Panc1 (cell line): ENCODE measurements at regions not wholly inside any gene's neighbourhood (a gene's known extent, or its start where the extent isn't known, plus 50 kb on each side); places are given as distances from the start of the nearest gene placed in this dataset.

Experiments
- ATAC-seq: fragments of 200-7000 bp; cut with Tn5 transposase; 2 replicates; pipeline ENCODE4 v1.9.1; 2020; ENCODE audit warnings: mild to moderate bottlenecking, moderate library complexity
- BruUV-seq: library from RNA; stranded (reverse); fragments of 400-500 nt; replicated peaks from 2 replicates; lab custom pipeline; 2021; lab: Mats Ljungman, UMichigan
- CTCF ChIA-PET: fragments of 300-600 bp; sonication (Branson Sonifier 250); formaldehyde crosslinking; loops from one replicate; lab custom pipeline; 2022; ENCODE audit warnings: antibody characterized with exemption; lab: Charles Lee
- POLR2A ChIA-PET: fragments of 300-600 bp; sonication (Branson Sonifier 250); formaldehyde crosslinking; loops from one replicate; lab custom pipeline; 2022; ENCODE audit warnings: antibody characterized with exemption; lab: Charles Lee
- DNase-seq: peaks from one replicate; pipeline ENCODE4 v3.0.0-alpha.2; 2010; ENCODE audit warnings: low read depth, low spot score
- H3K27ac ChIP-seq: 2 replicates; pipeline ENCODE4 v1.5.1; 2011; ENCODE audit warnings: mild to moderate bottlenecking, low read length, inconsistent platforms
- H3K27me3 ChIP-seq: fragments of 200-500 bp; sonication (Bioruptor generic); 2 replicates; pipeline ENCODE4 v1.6.0; 2014; ENCODE audit warnings: low read length, inconsistent platforms; ENCODE audit not compliant: control insufficient read depth, insufficient read depth
- H3K36me3 ChIP-seq: fragments of 200-500 bp; sonication (Bioruptor generic); 2 replicates; pipeline ENCODE4 v1.5.1; 2014; ENCODE audit warnings: inconsistent platforms, mild to moderate bottlenecking, low read length, moderate library complexity; ENCODE audit not compliant: control insufficient read depth, insufficient read depth
- H3K4me1 ChIP-seq: 2 replicates; pipeline ENCODE4 v1.5.1; 2011; ENCODE audit warnings: inconsistent platforms, mild to moderate bottlenecking, low read length, moderate library complexity; ENCODE audit not compliant: control insufficient read depth, insufficient read depth
- H3K4me3 ChIP-seq, 2 experiments: 2 replicates each; pipeline ENCODE4 v1.5.1; 2011 to 2012; ENCODE audit warnings: low read depth in 2 of 2, low read length in 2 of 2, mild to moderate bottlenecking in 2 of 2, inconsistent platforms in 1 of 2, moderate library complexity in 1 of 2
- H3K9me3 ChIP-seq: fragments of 200-500 bp; sonication (Bioruptor generic); 2 replicates; pipeline ENCODE4 v1.5.1; 2014; ENCODE audit warnings: low read depth, mild to moderate bottlenecking, inconsistent platforms, low read length, moderate library complexity; ENCODE audit not compliant: control insufficient read depth, insufficient read depth
- CTCF ChIP-seq: fragments of 450-650 bp; IDR thresholded peaks from 2 replicates; pipeline ENCODE4 v1.5.1; 2017; ENCODE audit warnings: mild to moderate bottlenecking
- POLR2AphosphoS5 ChIP-seq: IDR thresholded peaks from 2 replicates; pipeline ENCODE4 v1.6.1; 2012; ENCODE audit warnings: mild to moderate bottlenecking, low read depth, low read length, moderate library complexity
- REST ChIP-seq, 2 experiments: IDR thresholded peaks; 2 replicates each; pipeline ENCODE4 v1.6.1; 2011 to 2012; ENCODE audit warnings: low read depth in 2 of 2, control low read depth in 1 of 2, low read length in 1 of 2, mild to moderate bottlenecking in 1 of 2, moderate library complexity in 1 of 2; ENCODE audit not compliant: insufficient read depth in 1 of 2
- SIN3A ChIP-seq: IDR thresholded peaks from 2 replicates; pipeline ENCODE4 v1.6.1; 2012; ENCODE audit warnings: low read depth, mild to moderate bottlenecking, low read length, moderate library complexity, borderline replicate concordance; ENCODE audit not compliant: insufficient read depth
- TCF7L2 ChIP-seq: IDR thresholded peaks from 2 replicates; pipeline ENCODE4 v1.6.1; 2011; ENCODE audit warnings: mild to moderate bottlenecking, low read depth, low read length, inconsistent platforms
- in situ Hi-C: cut with HindIII; loops from 2 replicates; pipeline ENCODE4 v1.10.0; 2016; ENCODE audit warnings: low sequenced_read_pairs, low pct_unique_long_range_greater_than_20kb
- intact Hi-C: fragments of 100-400 bp; cut with micrococcal nuclease; formaldehyde crosslinking; loops from one replicate; pipeline ENCODE4 v1.10.0; 2022; ENCODE audit not compliant: unreplicated experiment

- ChIA-PET CTCF (no interaction called here), POLR2A (no interaction called here)
- intact Hi-C loops (no loop called here), in situ Hi-C loops (no loop called here)
- no peak for ATAC-seq
- Histone ChIP-seq H3K4me1 (no peaks in the 10 kb centered on the region), H3K36me3 (no peaks in the 10 kb centered on the region), H3K4me3 (no peak overlapping the region), H3K9me3 (peaks cover 4% of the 10 kb centered on the region; the same call in 1 of the 2 replicates), H3K27ac (no peak overlapping the region), H3K27me3 (no peaks in the 10 kb centered on the region)
- no TSS peak for BruUV-seq
- DNase-seq = no peak
- TF ChIP-seq REST (IDR thresholded peaks at IDR 0.05; ENCODE audit: insufficient read depth in 1 of 2, low read depth in 2 of 2, low read length in 1 of 2) (no peak), SIN3A (no peak), TCF7L2 (no peak), POLR2AphosphoS5 (no peak), CTCF (no peak)
Measured at GRCh38 chr6:141956046-141956761, 176.5 kb upstream of the GJE1 start.

GRCh38 chr6:141953072-141953471 lies 179.7 kb upstream of the GJE1 start:
- CTCF ChIA-PET = no interaction called here
- no TSS peak for BruUV-seq
- intact Hi-C loops (no loop called here), in situ Hi-C loops (no loop called here)
- Histone ChIP-seq H3K9me3 (peaks cover 4% of the 10 kb centered on the region; the same call in 1 of the 2 replicates), H3K27ac (no peak overlapping the region), H3K4me3 (no peak overlapping the region), H3K27me3 (no peaks in the 10 kb centered on the region), H3K36me3 (no peaks in the 10 kb centered on the region), H3K4me1 (no peaks in the 10 kb centered on the region)
- TF ChIP-seq SIN3A (no peak), TCF7L2 (no peak), POLR2AphosphoS5 (no peak), REST (IDR thresholded peaks at IDR 0.05; ENCODE audit: insufficient read depth in 1 of 2, low read depth in 2 of 2, low read length in 1 of 2) (no peak), CTCF (no peak)
- POLR2A ChIA-PET = no interaction called here
- ATAC-seq = no peak
- no peak for DNase-seq
